MM.1S (cell line): ENCODE measurements at regions not wholly inside any gene's neighbourhood (a gene's known extent, or its start where the extent isn't known, plus 50 kb on each side); places are given as distances from the start of the nearest gene placed in this dataset.

Experiments used
- DNase-seq: peaks from one replicate; pipeline ENCODE4 v3.0.0-alpha.2; 2015
- H2AFZ ChIP-seq: fragments of 300-600 bp; sonication (generic); 2 replicates; pipeline ENCODE4 v1.6.0; 2016; ENCODE audit warnings: antibody characterized with exemption, low read length
- H3F3A ChIP-seq: fragments of 300-600 bp; sonication (generic); 2 replicates; pipeline ENCODE4 v1.6.1; 2016; ENCODE audit warnings: mild to moderate bottlenecking, antibody characterized with exemption, low read length, moderate library complexity, mixed read lengths; ENCODE audit not compliant: insufficient read depth
- H3K27ac ChIP-seq: fragments of 300-600 bp; sonication (generic); 2 replicates; pipeline ENCODE4 v1.5.1; 2016; ENCODE audit warnings: mild to moderate bottlenecking, low read length
- H3K27me3 ChIP-seq: fragments of 300-600 bp; sonication (generic); replicated peaks from 2 replicates; pipeline ENCODE4 v1.6.0; 2016; ENCODE audit warnings: low read length; ENCODE audit not compliant: insufficient read depth
- H3K36me3 ChIP-seq: fragments of 300-600 bp; sonication (generic); replicated peaks from 2 replicates; pipeline ENCODE4 v1.6.1; 2016; ENCODE audit warnings: mild to moderate bottlenecking, low read length, mixed read lengths; ENCODE audit not compliant: insufficient read depth
- H3K4me1 ChIP-seq: fragments of 300-600 bp; sonication (generic); 2 replicates; pipeline ENCODE4 v1.6.1; 2016; ENCODE audit warnings: low read length, mixed read lengths
- H3K4me2 ChIP-seq: fragments of 300-600 bp; sonication (generic); 2 replicates; pipeline ENCODE4 v1.6.0; 2016; ENCODE audit warnings: low read depth, low read length
- H3K4me3 ChIP-seq: fragments of 300-600 bp; sonication (generic); 2 replicates; pipeline ENCODE4 v1.5.1; 2016; ENCODE audit warnings: low read length, mixed read lengths
- H3K79me2 ChIP-seq: fragments of 300-600 bp; sonication (generic); 2 replicates; pipeline ENCODE4 v1.6.1; 2016; ENCODE audit warnings: mixed run types, low read length, mixed read lengths
- H3K9ac ChIP-seq: fragments of 300-600 bp; sonication (generic); 2 replicates; pipeline ENCODE4 v1.6.1; 2016; ENCODE audit warnings: low read length, mixed read lengths
- H3K9me2 ChIP-seq: fragments of 300-600 bp; sonication (generic); replicated peaks from 2 replicates; pipeline ENCODE4 v1.6.1; 2016; ENCODE audit warnings: mild to moderate bottlenecking, low read length, mixed read lengths; ENCODE audit not compliant: insufficient read depth
- H3K9me3 ChIP-seq: fragments of 300-600 bp; sonication (generic); replicated peaks from 2 replicates; pipeline ENCODE4 v1.6.1; 2016; ENCODE audit warnings: mild to moderate bottlenecking, low read length, mixed read lengths; ENCODE audit not compliant: insufficient read depth
- H4K20me1 ChIP-seq: fragments of 300-600 bp; sonication (generic); 2 replicates; pipeline ENCODE4 v1.6.1; 2016; ENCODE audit warnings: mild to moderate bottlenecking, low read length, moderate library complexity, mixed read lengths; ENCODE audit not compliant: insufficient read depth
- EZH2 ChIP-seq: fragments of 300-600 bp; sonication (generic); optimal IDR thresholded peaks from 2 replicates; pipeline ENCODE3; 2017; ENCODE audit warnings: low read depth, mild to moderate bottlenecking, antibody characterized with exemption, low read length, mixed read lengths
- EZH2phosphoT487 ChIP-seq: fragments of 300-600 bp; sonication (generic); IDR thresholded peaks from 2 replicates; pipeline ENCODE4 v1.6.1; 2018; ENCODE audit warnings: antibody characterized with exemption, low read length
- TF ChIP-seq, protein P1 (sequence below): fragments of 300-600 bp; sonication (generic); IDR thresholded peaks from 2 replicates; pipeline ENCODE4 v1.5.1; 2016; ENCODE audit warnings: antibody characterized with exemption, low read length, mixed read lengths

DNA sequence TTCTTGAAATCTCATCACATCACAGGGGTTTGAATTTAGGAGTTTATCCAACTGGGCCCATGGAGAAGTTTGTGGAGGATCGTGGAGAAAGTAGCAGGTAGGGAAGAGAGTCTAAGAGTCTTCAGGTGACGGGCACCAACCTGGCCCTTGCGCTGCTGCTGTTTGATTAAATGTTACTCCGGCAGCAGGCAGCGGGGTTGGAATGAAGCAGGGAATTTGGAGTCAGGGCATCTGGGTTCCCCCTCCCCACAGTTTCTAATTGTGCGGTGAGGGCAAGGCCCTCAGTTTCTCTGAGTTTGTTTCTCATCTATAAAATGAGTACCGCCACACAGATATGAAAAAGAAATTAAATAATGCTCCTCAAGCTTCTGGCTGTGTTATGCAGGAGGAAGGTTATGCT, 182.9 kb upstream of the RGMA start:
- H3K27ac ChIP-seq, result no peak overlapping the region
- H3K36me3 ChIP-seq, result no peaks in the 10 kb centered on the region
- no peak overlapping the region for H2AFZ ChIP-seq
- H3K4me1 ChIP-seq, result no peaks in the 10 kb centered on the region
- TF ChIP-seq EZH2phosphoT487 (no peak), EZH2 (no peak)
- TF ChIP-seq, protein P1, sequence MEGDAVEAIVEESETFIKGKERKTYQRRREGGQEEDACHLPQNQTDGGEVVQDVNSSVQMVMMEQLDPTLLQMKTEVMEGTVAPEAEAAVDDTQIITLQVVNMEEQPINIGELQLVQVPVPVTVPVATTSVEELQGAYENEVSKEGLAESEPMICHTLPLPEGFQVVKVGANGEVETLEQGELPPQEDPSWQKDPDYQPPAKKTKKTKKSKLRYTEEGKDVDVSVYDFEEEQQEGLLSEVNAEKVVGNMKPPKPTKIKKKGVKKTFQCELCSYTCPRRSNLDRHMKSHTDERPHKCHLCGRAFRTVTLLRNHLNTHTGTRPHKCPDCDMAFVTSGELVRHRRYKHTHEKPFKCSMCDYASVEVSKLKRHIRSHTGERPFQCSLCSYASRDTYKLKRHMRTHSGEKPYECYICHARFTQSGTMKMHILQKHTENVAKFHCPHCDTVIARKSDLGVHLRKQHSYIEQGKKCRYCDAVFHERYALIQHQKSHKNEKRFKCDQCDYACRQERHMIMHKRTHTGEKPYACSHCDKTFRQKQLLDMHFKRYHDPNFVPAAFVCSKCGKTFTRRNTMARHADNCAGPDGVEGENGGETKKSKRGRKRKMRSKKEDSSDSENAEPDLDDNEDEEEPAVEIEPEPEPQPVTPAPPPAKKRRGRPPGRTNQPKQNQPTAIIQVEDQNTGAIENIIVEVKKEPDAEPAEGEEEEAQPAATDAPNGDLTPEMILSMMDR, result no peak
- H3F3A ChIP-seq, result no peaks in the 10 kb centered on the region
- no peak overlapping the region for H3K4me2 ChIP-seq
- no peak overlapping the region for H3K9ac ChIP-seq
- no peaks in the 10 kb centered on the region for H3K79me2 ChIP-seq
- H3K27me3 ChIP-seq, result no peaks in the 10 kb centered on the region
- no peaks in the 10 kb centered on the region for H3K9me3 ChIP-seq
- no peak overlapping the region for H3K4me3 ChIP-seq
- DNase-seq, result no peak
- H4K20me1 ChIP-seq, result no peaks in the 10 kb centered on the region
- no peaks in the 10 kb centered on the region for H3K9me2 ChIP-seq

DNA sequence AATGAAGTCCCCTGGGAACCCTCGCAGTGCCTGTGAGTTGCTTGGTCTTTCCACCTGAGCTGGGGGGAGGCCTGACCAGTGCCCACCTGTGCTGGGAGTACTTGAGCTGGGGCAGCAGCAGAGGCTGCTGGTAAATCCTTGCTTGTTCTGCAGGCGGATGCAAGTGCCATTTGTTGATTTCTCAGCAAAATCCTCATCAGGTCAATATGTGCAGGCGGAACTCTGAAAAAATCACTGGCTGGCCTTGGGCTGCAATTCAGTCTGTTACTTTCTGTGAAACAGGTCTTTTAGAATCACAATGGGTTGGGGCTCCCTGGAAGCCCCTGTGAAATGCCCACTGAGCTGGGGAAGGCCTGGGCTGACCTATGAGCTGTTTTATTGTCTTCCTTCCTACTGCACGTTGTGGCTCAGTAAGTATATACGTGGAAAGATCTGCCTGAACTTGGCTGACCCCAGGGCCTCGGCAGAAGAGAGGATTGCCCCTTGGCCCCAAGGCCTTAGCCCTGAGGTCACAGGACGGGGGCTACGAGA, 182.0 kb upstream of the RGMA start:
- Histone ChIP-seq H3K27me3 (no peaks in the 10 kb centered on the region), H3K4me2 (peak overlapping the region; percentile 41; the same call in 1 of the 2 replicates), H2AFZ (peak overlapping the region; percentile 40; the same call in 1 of the 2 replicates), H3K36me3 (no peaks in the 10 kb centered on the region), H3K9me2 (no peaks in the 10 kb centered on the region), H3K9ac (no peak overlapping the region), H3K79me2 (no peaks in the 10 kb centered on the region), H3F3A (no peaks in the 10 kb centered on the region), H3K9me3 (no peaks in the 10 kb centered on the region), H3K4me1 (no peaks in the 10 kb centered on the region), H3K4me3 (no peak overlapping the region), H4K20me1 (no peaks in the 10 kb centered on the region), H3K27ac (no peak overlapping the region)
- DNase-seq, result no peak
- TF ChIP-seq, protein P1, result no peak
- TF ChIP-seq EZH2 (no peak), EZH2phosphoT487 (no peak)

DNA sequence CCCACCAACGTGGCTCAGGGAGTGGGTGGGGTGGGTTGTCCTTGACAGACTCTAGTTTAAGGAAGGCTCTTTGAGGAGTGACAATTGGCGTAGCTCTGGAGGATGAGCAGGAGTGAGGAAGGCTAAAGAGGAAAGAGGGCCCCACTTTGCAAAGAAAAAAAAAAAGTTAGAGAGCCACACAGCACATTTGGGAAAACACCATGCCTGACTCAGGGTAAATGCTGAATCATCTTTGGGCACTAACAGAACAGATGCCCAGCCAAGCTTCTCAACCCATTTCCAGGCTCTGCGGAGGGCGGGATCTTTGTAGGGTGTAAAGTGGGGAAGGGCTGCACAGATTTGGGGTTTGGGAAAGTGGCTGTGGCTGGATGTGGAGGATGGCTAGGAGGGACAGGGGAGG, 179.1 kb upstream of the RGMA start:
- DNase-seq, result no peak
- no peaks in the 10 kb centered on the region for H3K4me1 ChIP-seq
- no peak overlapping the region for H3K9ac ChIP-seq
- H3K27ac ChIP-seq, result no peak overlapping the region
- H3K79me2 ChIP-seq, result no peaks in the 10 kb centered on the region
- H3K4me2 ChIP-seq, result no peak overlapping the region
- H3F3A ChIP-seq, result no peaks in the 10 kb centered on the region
- H3K9me3 ChIP-seq, result no peaks in the 10 kb centered on the region
- H3K27me3 ChIP-seq, result no peaks in the 10 kb centered on the region
- no peaks in the 10 kb centered on the region for H3K9me2 ChIP-seq
- no peak overlapping the region for H3K4me3 ChIP-seq
- TF ChIP-seq EZH2phosphoT487 (no peak), EZH2 (no peak)
- TF ChIP-seq, protein P1, result no peak
- no peak overlapping the region for H2AFZ ChIP-seq
- no peaks in the 10 kb centered on the region for H4K20me1 ChIP-seq
- no peaks in the 10 kb centered on the region for H3K36me3 ChIP-seq
